IPS-18a (cell line): ENCODE measurements at regions not wholly inside any gene's neighbourhood (a gene's known extent, or its start where the extent isn't known, plus 50 kb on each side); places are given as distances from the start of the nearest gene placed in this dataset.

ENCODE experiments used
- H3K27ac ChIP-seq: one replicate; pipeline ENCODE4 v1.5.1; 2013; ENCODE audit warnings: low read length
- H3K27me3 ChIP-seq: one replicate; pipeline ENCODE4 v1.6.1; 2013; ENCODE audit warnings: mild to moderate bottlenecking, low read length; ENCODE audit not compliant: control insufficient read depth, insufficient read depth
- H3K36me3 ChIP-seq: one replicate; pipeline ENCODE4 v1.6.1; 2013; ENCODE audit warnings: low read depth, low read length; ENCODE audit not compliant: control insufficient read depth
- H3K4me1 ChIP-seq: one replicate; pipeline ENCODE4 v1.6.1; 2013; ENCODE audit warnings: low read depth, low read length; ENCODE audit not compliant: control insufficient read depth
- H3K4me3 ChIP-seq: one replicate; pipeline ENCODE4 v1.5.1; 2013; ENCODE audit warnings: low read length
- H3K9ac ChIP-seq: one replicate; pipeline ENCODE4 v1.6.1; 2013; ENCODE audit warnings: mild to moderate bottlenecking, low read length, moderate library complexity
- H3K9me3 ChIP-seq: one replicate; pipeline ENCODE4 v1.6.1; 2013; ENCODE audit warnings: low read depth, low read length; ENCODE audit not compliant: control insufficient read depth

GRCh38 chr11:19400296-19400695, 159.6 kb upstream of the E2F8 start:
- H3K27ac ChIP-seq, result no peak overlapping the region
- peaks cover 4% of the 10 kb centered on the region for H3K4me1 ChIP-seq
- H3K27me3 ChIP-seq, result no peaks in the 10 kb centered on the region
- no peaks in the 10 kb centered on the region for H3K36me3 ChIP-seq
- no peak overlapping the region for H3K9ac ChIP-seq
- no peaks in the 10 kb centered on the region for H3K9me3 ChIP-seq
- H3K4me3 ChIP-seq, result no peak overlapping the region

DNA sequence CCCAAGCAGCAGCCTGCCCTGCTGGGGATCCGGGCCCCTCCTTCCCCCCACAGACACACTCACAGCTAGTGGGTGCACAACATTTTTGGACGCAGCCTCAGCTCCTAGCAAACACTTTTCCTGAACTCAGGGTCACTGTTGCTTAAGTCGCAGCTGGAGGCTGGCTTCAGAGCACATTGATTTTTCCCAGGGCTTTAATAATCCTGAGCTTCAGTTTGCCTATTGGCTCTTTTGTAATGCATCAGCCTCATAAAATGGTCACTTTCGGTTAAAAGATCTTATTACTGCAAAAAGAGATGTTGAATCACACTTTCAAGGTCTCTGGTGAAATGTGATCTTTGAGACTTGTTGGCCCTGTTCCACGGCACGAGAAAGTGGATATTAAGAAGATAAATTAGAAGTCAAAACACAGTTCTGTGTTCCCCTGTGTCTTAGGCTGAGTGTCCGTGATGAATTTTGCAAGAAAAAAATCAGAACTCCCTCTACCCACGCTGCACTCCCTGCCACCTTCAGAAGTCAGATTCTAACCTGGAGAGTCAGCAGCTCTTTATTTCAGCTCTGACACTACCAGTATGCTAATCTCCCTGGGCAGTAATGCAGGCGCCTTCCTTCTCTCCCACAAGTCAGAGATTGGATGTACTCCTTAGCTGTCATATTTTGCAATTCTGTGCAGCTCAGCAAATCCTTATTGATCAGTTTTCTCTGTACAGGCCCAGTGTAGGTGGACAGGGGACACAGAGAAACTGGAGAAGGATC, 158.2 kb upstream of the E2F8 start:
- no peaks in the 10 kb centered on the region for H3K36me3 ChIP-seq
- H3K9me3 ChIP-seq, result no peaks in the 10 kb centered on the region
- no peak overlapping the region for H3K9ac ChIP-seq
- H3K27ac ChIP-seq, result no peak overlapping the region
- no peak overlapping the region for H3K4me3 ChIP-seq
- no peaks in the 10 kb centered on the region for H3K27me3 ChIP-seq
- peaks cover 7% of the 10 kb centered on the region for H3K4me1 ChIP-seq

- Histone ChIP-seq H3K4me1 (peaks cover 7% of the 10 kb centered on the region), H3K9ac (no peak overlapping the region), H3K4me3 (no peak overlapping the region), H3K9me3 (no peaks in the 10 kb centered on the region), H3K27ac (no peak overlapping the region), H3K36me3 (no peaks in the 10 kb centered on the region), H3K27me3 (no peaks in the 10 kb centered on the region)
Measured at GRCh38 chr11:19398273-19398672, 157.5 kb upstream of the E2F8 start.

DNA sequence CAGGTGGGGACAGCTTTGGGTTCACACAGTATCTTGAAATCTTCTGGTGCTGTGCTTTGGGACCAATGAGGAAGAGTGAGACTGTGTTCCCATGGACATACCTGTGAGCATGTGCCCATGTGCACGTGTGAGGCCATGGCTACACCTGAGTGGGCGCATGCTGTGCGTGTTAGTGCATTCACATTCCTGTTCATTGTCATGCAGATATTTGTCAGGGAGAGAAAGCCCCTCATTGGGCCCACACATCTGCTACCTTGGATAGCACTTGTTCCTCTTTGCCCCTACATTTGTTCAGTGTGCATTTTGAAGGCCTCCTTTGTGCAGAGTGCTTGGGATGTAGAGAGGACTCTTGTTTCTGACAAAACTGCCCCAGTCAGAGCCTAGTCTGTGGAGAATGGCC, 154.3 kb upstream of the E2F8 start:
- Histone ChIP-seq H3K4me3 (no peak overlapping the region), H3K27me3 (no peaks in the 10 kb centered on the region), H3K27ac (no peak overlapping the region), H3K9ac (no peak overlapping the region), H3K9me3 (no peaks in the 10 kb centered on the region), H3K36me3 (no peaks in the 10 kb centered on the region), H3K4me1 (peaks cover 7% of the 10 kb centered on the region)

DNA sequence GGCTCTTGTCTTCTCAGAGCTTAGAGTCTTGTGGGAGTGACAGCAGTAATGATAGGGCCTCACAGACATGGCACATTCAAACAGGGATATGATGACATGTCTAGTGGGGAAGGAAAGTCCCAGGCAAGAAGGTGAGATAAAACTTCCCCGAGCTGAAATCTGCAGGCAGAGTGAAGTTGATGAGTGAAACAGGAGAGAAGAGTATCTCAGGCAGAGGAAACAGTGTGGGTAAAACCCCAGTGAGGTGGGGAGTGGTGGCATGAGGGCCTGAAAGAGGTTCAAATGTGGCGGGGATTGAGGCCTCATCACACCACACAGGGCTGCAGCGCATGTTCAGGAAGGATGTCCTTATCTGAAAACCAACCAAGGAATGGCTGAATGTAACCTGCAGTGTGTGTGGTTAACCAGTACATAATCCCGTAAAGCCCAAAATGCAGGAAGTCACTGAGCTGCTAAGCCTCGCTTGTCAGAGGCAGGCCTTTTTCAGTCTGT, 153.8 kb upstream of the E2F8 start:
- Histone ChIP-seq H3K9ac (no peak overlapping the region), H3K9me3 (no peaks in the 10 kb centered on the region), H3K27me3 (no peaks in the 10 kb centered on the region), H3K4me3 (no peak overlapping the region), H3K27ac (no peak overlapping the region), H3K4me1 (peaks cover 7% of the 10 kb centered on the region), H3K36me3 (no peaks in the 10 kb centered on the region)

DNA sequence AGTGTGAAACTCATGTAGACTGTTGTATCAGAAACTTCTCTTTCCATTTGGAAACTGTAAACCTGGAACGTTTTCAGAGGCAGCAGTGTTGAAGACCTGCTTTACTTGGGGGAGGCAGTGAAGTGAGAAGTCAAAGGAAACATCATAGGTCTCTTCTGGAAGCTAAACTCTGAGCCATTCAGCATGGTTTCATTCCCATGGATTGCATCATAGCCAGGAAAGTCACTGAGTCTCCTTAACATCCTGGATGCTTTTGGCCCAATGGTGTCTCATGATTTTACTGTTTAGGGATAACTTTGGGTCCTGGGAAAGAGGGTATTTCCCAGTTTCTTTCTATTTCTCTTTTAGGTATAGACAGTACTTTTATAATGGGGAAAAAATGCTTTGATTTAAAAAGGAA, 153.2 kb upstream of the E2F8 start:
- Histone ChIP-seq H3K27ac (no peak overlapping the region), H3K36me3 (no peaks in the 10 kb centered on the region), H3K9me3 (no peaks in the 10 kb centered on the region), H3K4me1 (peaks cover 7% of the 10 kb centered on the region), H3K4me3 (no peak overlapping the region), H3K9ac (no peak overlapping the region), H3K27me3 (no peaks in the 10 kb centered on the region)

DNA sequence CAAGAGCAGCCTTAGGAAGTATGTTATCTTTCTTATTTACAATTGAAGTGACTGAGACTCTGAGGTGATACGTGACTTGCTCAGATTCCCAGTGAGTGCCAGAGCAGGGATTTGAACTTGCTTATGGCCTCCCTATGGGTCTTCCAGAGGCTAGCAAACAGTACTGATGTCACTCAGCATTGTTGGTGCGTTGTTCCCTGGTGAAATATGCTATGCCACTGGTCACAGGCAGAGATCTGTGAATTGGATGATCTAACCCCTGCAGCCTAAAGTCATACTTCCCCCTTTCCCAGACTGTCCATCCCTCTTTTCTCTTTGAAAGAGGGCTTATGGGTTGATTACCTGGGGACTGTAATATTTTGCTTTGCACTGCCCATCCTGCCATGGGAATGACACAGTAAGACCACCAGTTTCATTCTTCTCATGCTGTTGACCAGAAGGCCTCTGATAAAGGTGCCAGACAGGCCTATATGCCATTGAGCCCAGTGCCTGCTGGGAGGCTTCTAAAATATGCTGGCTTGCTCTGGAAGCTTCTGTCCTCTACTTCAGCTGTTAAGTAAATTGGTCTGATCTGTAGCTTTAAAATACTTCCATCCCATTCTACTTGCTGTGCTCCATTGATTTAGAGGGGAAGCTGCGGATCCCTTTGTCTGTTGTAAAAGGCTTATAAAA, 152.2 kb upstream of the E2F8 start:
- Histone ChIP-seq H3K9ac (no peak overlapping the region), H3K4me3 (no peak overlapping the region), H3K9me3 (no peaks in the 10 kb centered on the region), H3K27ac (no peak overlapping the region), H3K27me3 (no peaks in the 10 kb centered on the region), H3K4me1 (peaks cover 7% of the 10 kb centered on the region), H3K36me3 (no peaks in the 10 kb centered on the region)

DNA sequence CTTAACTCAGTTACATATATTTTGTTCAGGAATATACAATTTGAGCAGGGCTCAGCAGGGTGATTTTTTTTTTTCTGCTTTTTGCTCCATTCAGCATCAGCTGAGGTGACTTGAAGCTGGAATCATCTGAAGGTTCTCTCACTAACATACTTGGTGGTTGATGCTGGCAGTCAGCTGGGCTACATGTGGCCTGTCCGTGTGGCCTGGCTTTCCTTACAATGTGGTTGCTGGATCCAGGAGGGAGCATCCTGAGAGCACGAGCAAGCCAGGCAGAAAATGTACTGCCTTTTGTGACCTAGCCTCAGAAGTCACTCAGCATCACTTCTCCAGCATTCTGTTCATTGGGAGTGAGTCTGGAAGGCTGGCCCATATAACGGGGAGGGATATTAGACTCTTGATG, 151.6 kb upstream of the E2F8 start:
- no peak overlapping the region for H3K27ac ChIP-seq
- H3K27me3 ChIP-seq, result no peaks in the 10 kb centered on the region
- H3K4me1 ChIP-seq, result peaks cover 7% of the 10 kb centered on the region
- no peaks in the 10 kb centered on the region for H3K9me3 ChIP-seq
- no peak overlapping the region for H3K4me3 ChIP-seq
- no peaks in the 10 kb centered on the region for H3K36me3 ChIP-seq
- no peak overlapping the region for H3K9ac ChIP-seq

DNA sequence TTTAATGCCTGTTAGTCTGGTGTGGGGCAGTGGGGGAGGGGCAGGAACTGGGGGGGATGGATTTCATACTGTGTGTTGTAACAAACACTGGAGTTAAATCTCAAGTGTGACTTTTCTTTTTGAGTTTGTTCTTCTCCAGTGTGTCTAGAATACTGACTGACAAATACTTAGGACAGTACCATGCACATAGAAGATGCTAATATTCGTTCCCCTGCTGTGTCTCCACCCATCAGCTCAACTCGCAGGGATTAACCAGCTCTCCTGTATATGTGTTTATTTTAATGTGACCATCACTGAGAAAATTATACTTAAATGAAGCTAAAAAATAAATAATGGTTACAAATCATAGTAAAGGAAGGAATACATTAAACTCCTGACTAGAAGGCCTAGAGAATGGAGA, 150.9 kb upstream of the E2F8 start:
- no peak overlapping the region for H3K9ac ChIP-seq
- H3K9me3 ChIP-seq, result no peaks in the 10 kb centered on the region
- no peak overlapping the region for H3K27ac ChIP-seq
- no peaks in the 10 kb centered on the region for H3K36me3 ChIP-seq
- H3K4me3 ChIP-seq, result no peak overlapping the region
- peaks cover 7% of the 10 kb centered on the region for H3K4me1 ChIP-seq
- no peaks in the 10 kb centered on the region for H3K27me3 ChIP-seq

- H3K36me3 ChIP-seq, result no peaks in the 10 kb centered on the region
- H3K27me3 ChIP-seq, result no peaks in the 10 kb centered on the region
- no peak overlapping the region for H3K4me3 ChIP-seq
- no peaks in the 10 kb centered on the region for H3K9me3 ChIP-seq
- H3K4me1 ChIP-seq, result peaks cover 7% of the 10 kb centered on the region
- H3K9ac ChIP-seq, result no peak overlapping the region
- H3K27ac ChIP-seq, result no peak overlapping the region
Measured at GRCh38 chr11:19391026-19391425, 150.3 kb upstream of the E2F8 start.

DNA sequence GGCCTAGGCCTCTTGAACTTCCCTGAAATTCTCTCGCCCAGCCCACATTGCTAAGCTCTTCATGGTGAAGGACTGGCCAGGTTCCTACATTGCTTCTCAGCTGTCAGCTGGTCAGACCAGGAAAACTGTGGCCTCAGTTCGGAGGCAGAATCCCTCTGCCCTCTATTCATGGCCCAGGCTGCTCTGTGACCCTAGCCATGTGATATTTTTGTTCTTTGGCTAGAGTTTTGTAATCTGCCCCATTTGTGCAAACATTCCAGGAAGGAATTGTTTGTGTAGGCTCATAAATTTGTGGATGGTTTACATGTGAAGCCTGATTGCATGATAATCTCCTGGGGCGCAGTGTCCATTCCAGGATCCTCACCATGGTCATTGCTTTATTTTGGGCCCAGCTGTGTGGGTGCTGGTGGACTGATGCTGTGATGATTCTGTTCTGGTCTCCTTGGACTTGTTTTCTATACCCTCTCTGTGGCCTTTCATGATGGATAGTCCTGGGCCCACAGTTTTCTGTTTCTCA, 149.1 kb upstream of the E2F8 start:
- H3K36me3 ChIP-seq, result no peaks in the 10 kb centered on the region
- H3K27me3 ChIP-seq, result no peaks in the 10 kb centered on the region
- no peak overlapping the region for H3K9ac ChIP-seq
- H3K4me1 ChIP-seq, result no peaks in the 10 kb centered on the region
- no peak overlapping the region for H3K27ac ChIP-seq
- H3K4me3 ChIP-seq, result no peak overlapping the region
- H3K9me3 ChIP-seq, result no peaks in the 10 kb centered on the region
